ENCODE measurements at regions not wholly inside any gene's neighbourhood (a gene's known extent, or its start where the extent isn't known, plus 50 kb on each side); places are given as distances from the start of the nearest gene placed in this dataset.

DNA sequence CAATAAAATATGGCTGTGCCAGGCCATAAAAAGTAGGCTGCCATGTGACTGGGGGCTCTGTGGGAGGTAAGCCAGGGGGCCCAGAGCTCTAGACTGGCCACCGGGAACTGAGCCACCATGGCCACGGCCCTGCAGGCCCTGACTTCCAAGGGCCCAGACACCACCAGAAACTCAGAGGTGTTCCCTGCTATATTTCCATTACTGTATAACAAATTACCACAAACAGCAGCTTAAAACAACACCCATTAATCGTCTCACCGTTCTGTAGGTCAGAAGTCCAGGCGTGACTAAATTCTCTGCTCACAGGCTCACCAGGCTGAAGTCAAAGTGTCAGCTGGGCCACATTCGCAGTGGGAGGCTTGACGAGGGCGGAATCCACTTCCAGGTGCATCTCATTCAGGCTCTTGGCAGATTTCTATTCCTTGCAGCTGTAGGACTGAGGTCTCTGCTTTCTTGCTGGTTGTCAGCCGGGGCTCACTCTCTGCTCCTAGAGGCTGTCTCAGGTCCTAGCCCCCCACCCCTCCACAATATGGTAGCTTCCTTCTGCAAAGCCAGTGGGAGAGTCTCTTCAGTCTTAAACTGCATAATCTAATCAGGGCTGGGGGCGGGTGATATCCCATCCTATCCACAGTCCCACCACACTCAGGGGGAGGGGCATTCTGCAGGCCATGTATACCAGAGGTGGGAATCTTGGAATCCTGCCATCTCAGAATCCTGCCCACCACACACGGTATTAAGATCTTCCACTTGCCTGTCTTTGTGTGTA lies 125.4 kb downstream of the C5orf15 start:
- H3K27ac ChIP-seq (ENCODE audit: insufficient read depth in 1 of 2, low read depth in 1 of 2, low read length in 2 of 2, poor library complexity in 1 of 2, severe bottlenecking in 2 of 2) = no peak overlapping the region
- no peaks in the 10 kb centered on the region for H3K9me3 ChIP-seq (ENCODE audit: control extremely low read depth in 1 of 5, control insufficient read depth in 4 of 5, insufficient read depth in 2 of 5, low read depth in 1 of 5, low read length in 4 of 5)
- H3K27me3 ChIP-seq (replicated peaks in 2 of 5; ENCODE audit: control insufficient read depth in 4 of 5, insufficient read depth in 5 of 5, low read length in 4 of 5) = peaks cover 0 to 2% (median 0%) of the 10 kb centered on the region in 5 experiments
- CTCF ChIA-PET = no interaction called here
- POLR2A ChIA-PET = no interaction called here
- no peak for DNase-seq
- H3K4me1 ChIP-seq (ENCODE audit: control extremely low read depth in 1 of 4, control insufficient read depth in 4 of 4, insufficient read depth in 4 of 4, low read length in 3 of 4) = peaks cover 0 to 7% (median 0%) of the 10 kb centered on the region in 4 experiments
- H3K36me3 ChIP-seq (ENCODE audit: control insufficient read depth in 4 of 4, insufficient read depth in 4 of 4, low read length in 3 of 4) = no peaks in the 10 kb centered on the region
- no peak overlapping the region for H3K4me3 ChIP-seq (ENCODE audit: control insufficient read depth in 1 of 7, extremely low read depth in 1 of 7, insufficient read depth in 4 of 7, low read depth in 2 of 7, low read length in 6 of 7)
- WGBS (ENCODE audit: insufficient coverage) = 77% methylated on average over 9 of the region's 11 CpGs

GRCh38 chr5:133841831-133842750 lies 126.3 kb downstream of the C5orf15 start:
- peaks cover 0 to 2% (median 0%) of the 10 kb centered on the region in 5 experiments for H3K27me3 ChIP-seq (replicated peaks in 2 of 5; ENCODE audit: control insufficient read depth in 4 of 5, insufficient read depth in 5 of 5, low read length in 4 of 5)
- no peak overlapping the region for H3K4me3 ChIP-seq (ENCODE audit: control insufficient read depth in 1 of 7, extremely low read depth in 1 of 7, insufficient read depth in 4 of 7, low read depth in 2 of 7, low read length in 6 of 7)
- POLR2A ChIA-PET = no interaction called here
- H3K36me3 ChIP-seq (ENCODE audit: control insufficient read depth in 4 of 4, insufficient read depth in 4 of 4, low read length in 3 of 4) = no peaks in the 10 kb centered on the region
- H3K27ac ChIP-seq (ENCODE audit: insufficient read depth in 1 of 2, low read depth in 1 of 2, low read length in 2 of 2, poor library complexity in 1 of 2, severe bottlenecking in 2 of 2) = no peak overlapping the region
- no peak for DNase-seq
- H3K9me3 ChIP-seq (ENCODE audit: control extremely low read depth in 1 of 5, control insufficient read depth in 4 of 5, insufficient read depth in 2 of 5, low read depth in 1 of 5, low read length in 4 of 5) = no peaks in the 10 kb centered on the region
- CTCF ChIA-PET = no interaction called here
- 89% methylated on average over 6 of the region's 11 CpGs for WGBS (ENCODE audit: insufficient coverage)
- peaks cover 0 to 6% (median 0%) of the 10 kb centered on the region in 4 experiments for H3K4me1 ChIP-seq (ENCODE audit: control extremely low read depth in 1 of 4, control insufficient read depth in 4 of 4, insufficient read depth in 4 of 4, low read length in 3 of 4)

DNA sequence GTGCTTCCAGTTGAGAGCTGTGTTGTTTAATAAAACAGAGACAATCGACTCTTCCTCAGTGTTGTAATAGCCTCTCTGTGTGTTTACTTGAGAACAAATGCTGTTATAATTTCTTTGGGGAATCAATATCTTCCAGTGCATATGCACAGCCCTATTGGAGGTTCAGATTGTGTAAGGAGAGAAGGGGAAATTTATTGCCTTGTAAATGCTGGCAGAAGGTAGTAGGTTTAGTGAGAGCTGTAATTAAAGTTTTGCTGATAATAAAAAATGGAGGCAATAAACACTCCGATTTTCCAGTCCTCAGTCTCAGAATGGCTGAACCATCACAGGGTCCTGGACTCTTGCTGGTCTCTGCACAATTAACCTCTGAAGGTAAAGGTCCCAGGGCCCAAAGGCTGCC lies 128.3 kb downstream of the C5orf15 start:
- no peak for DNase-seq
- CTCF ChIA-PET = interaction anchor here (0.9 kb wide), 1 partner anchor 31 kb away, joined by 3 read pairs; no protein-coding TSS in a partner anchor
- Histone ChIP-seq H3K36me3 (ENCODE audit: control insufficient read depth in 4 of 4, insufficient read depth in 4 of 4, low read length in 3 of 4) (no peaks in the 10 kb centered on the region), H3K27ac (ENCODE audit: insufficient read depth in 1 of 2, low read depth in 1 of 2, low read length in 2 of 2, poor library complexity in 1 of 2, severe bottlenecking in 2 of 2) (no peak overlapping the region), H3K27me3 (replicated peaks in 2 of 5; ENCODE audit: control insufficient read depth in 4 of 5, insufficient read depth in 5 of 5, low read length in 4 of 5) (peaks cover 0 to 2% (median under 1%) of the 10 kb centered on the region in 5 experiments), H3K4me1 (ENCODE audit: control extremely low read depth in 1 of 4, control insufficient read depth in 4 of 4, insufficient read depth in 4 of 4, low read length in 3 of 4) (no peaks in the 10 kb centered on the region), H3K9me3 (ENCODE audit: control extremely low read depth in 1 of 5, control insufficient read depth in 4 of 5, insufficient read depth in 2 of 5, low read depth in 1 of 5, low read length in 4 of 5) (peaks cover 0 to 6% (median 2%) of the 10 kb centered on the region in 5 experiments), H3K4me3 (ENCODE audit: control insufficient read depth in 1 of 7, extremely low read depth in 1 of 7, insufficient read depth in 4 of 7, low read depth in 2 of 7, low read length in 6 of 7) (no peak overlapping the region)
- 92% methylated on average over 2 of the region's 2 CpGs for WGBS (ENCODE audit: insufficient coverage)
- POLR2A ChIA-PET = no interaction called here

- H3K4me1 ChIP-seq (ENCODE audit: control extremely low read depth in 1 of 4, control insufficient read depth in 4 of 4, insufficient read depth in 4 of 4, low read length in 3 of 4) = no peaks in the 10 kb centered on the region
- CTCF ChIA-PET = interaction anchor here (0.7 to 0.9 kb wide), 2 partner anchors 8 to 31 kb away, joined by 3 read pairs; no protein-coding TSS in a partner anchor
- H3K27ac ChIP-seq (ENCODE audit: insufficient read depth in 1 of 2, low read depth in 1 of 2, low read length in 2 of 2, poor library complexity in 1 of 2, severe bottlenecking in 2 of 2) = no peak overlapping the region
- WGBS (ENCODE audit: insufficient coverage) = 100% methylated on average over 2 of the region's 3 CpGs
- DNase-seq = no peak
- H3K4me3 ChIP-seq (ENCODE audit: control insufficient read depth in 1 of 7, extremely low read depth in 1 of 7, insufficient read depth in 4 of 7, low read depth in 2 of 7, low read length in 6 of 7) = no peak overlapping the region
- peaks cover 0 to 8% (median 2%) of the 10 kb centered on the region in 5 experiments for H3K9me3 ChIP-seq (ENCODE audit: control extremely low read depth in 1 of 5, control insufficient read depth in 4 of 5, insufficient read depth in 2 of 5, low read depth in 1 of 5, low read length in 4 of 5)
- H3K27me3 ChIP-seq (replicated peaks in 2 of 5; ENCODE audit: control insufficient read depth in 4 of 5, insufficient read depth in 5 of 5, low read length in 4 of 5) = peaks cover 0 to 3% (median 2%) of the 10 kb centered on the region in 5 experiments
- H3K36me3 ChIP-seq (ENCODE audit: control insufficient read depth in 4 of 4, insufficient read depth in 4 of 4, low read length in 3 of 4) = no peaks in the 10 kb centered on the region
- POLR2A ChIA-PET = no interaction called here
Observed at GRCh38 chr5:133839721-133840120, 128.7 kb downstream of the C5orf15 start.

DNA sequence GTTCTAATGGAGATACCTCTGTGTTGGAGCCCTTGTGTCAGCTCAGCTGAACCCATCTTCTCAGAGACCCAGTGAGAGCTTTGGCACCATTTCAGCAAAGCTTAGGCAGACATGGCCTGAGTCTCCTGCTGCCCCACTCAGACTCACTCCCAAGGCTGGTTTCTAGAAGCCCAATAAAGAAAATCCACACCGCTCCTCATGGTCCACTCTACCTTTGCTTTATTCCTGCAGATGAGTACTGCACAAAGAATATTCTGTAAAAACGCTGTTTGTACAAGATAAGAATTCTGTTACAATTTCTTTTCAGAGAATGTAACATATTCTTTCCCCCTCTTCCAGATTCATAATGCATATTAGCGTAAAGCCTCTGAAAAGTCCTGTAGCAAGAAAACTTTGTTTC lies 129.3 kb downstream of the C5orf15 start:
- WGBS (ENCODE audit: insufficient coverage) = 94% methylated on average over 2 of the region's 3 CpGs
- Histone ChIP-seq H3K27me3 (replicated peaks in 2 of 5; ENCODE audit: control insufficient read depth in 4 of 5, insufficient read depth in 5 of 5, low read length in 4 of 5) (peaks cover 0 to 3% (median 2%) of the 10 kb centered on the region in 5 experiments), H3K4me3 (ENCODE audit: control insufficient read depth in 1 of 7, extremely low read depth in 1 of 7, insufficient read depth in 4 of 7, low read depth in 2 of 7, low read length in 6 of 7) (no peak overlapping the region), H3K36me3 (ENCODE audit: control insufficient read depth in 4 of 4, insufficient read depth in 4 of 4, low read length in 3 of 4) (no peaks in the 10 kb centered on the region), H3K27ac (ENCODE audit: insufficient read depth in 1 of 2, low read depth in 1 of 2, low read length in 2 of 2, poor library complexity in 1 of 2, severe bottlenecking in 2 of 2) (no peak overlapping the region), H3K4me1 (ENCODE audit: control extremely low read depth in 1 of 4, control insufficient read depth in 4 of 4, insufficient read depth in 4 of 4, low read length in 3 of 4) (no peaks in the 10 kb centered on the region), H3K9me3 (ENCODE audit: control extremely low read depth in 1 of 5, control insufficient read depth in 4 of 5, insufficient read depth in 2 of 5, low read depth in 1 of 5, low read length in 4 of 5) (peaks cover 0 to 8% (median 2%) of the 10 kb centered on the region in 5 experiments)
- no peak for DNase-seq
- ChIA-PET POLR2A (no interaction called here), CTCF (interaction anchor here (0.7 to 1.5 kb wide), 3 partner anchors 9 to 32 kb away, joined by 3 read pairs; no protein-coding TSS in a partner anchor)

GRCh38 chr5:133838286-133838685 lies 130.1 kb downstream of the C5orf15 start:
- WGBS (ENCODE audit: insufficient coverage) = 96% methylated on average over 3 of the region's 3 CpGs
- ChIA-PET CTCF (interaction anchor here (0.8 to 1.5 kb wide), 2 partner anchors 29 to 39 kb away, joined by 3 read pairs; no protein-coding TSS in a partner anchor), POLR2A (no interaction called here)
- DNase-seq = no peak
- Histone ChIP-seq H3K4me1 (ENCODE audit: control extremely low read depth in 1 of 4, control insufficient read depth in 4 of 4, insufficient read depth in 4 of 4, low read length in 3 of 4) (no peaks in the 10 kb centered on the region), H3K27me3 (replicated peaks in 2 of 5; ENCODE audit: control insufficient read depth in 4 of 5, insufficient read depth in 5 of 5, low read length in 4 of 5) (peaks cover 0 to 3% (median 2%) of the 10 kb centered on the region in 5 experiments), H3K9me3 (ENCODE audit: control extremely low read depth in 1 of 5, control insufficient read depth in 4 of 5, insufficient read depth in 2 of 5, low read depth in 1 of 5, low read length in 4 of 5) (peaks cover 0 to 8% (median 2%) of the 10 kb centered on the region in 5 experiments), H3K4me3 (ENCODE audit: control insufficient read depth in 1 of 7, extremely low read depth in 1 of 7, insufficient read depth in 4 of 7, low read depth in 2 of 7, low read length in 6 of 7) (no peak overlapping the region), H3K27ac (ENCODE audit: insufficient read depth in 1 of 2, low read depth in 1 of 2, low read length in 2 of 2, poor library complexity in 1 of 2, severe bottlenecking in 2 of 2) (no peak overlapping the region), H3K36me3 (ENCODE audit: control insufficient read depth in 4 of 4, insufficient read depth in 4 of 4, low read length in 3 of 4) (no peaks in the 10 kb centered on the region)

Measured in common myeloid progenitor, CD34-positive (primary cell).